ENCODE measurements at regions not wholly inside any gene's neighbourhood (a gene's known extent, or its start where the extent isn't known, plus 50 kb on each side); places are given as distances from the start of the nearest gene placed in this dataset.
"Not testable (repeated sequence)": the region's sequence is repeated elsewhere in the genome, so short reads cannot be mapped to it uniquely, and the experiment has no call there.

GRCh38 chr13:103883164-103883563, 816.9 kb upstream of the SLC10A2 start:
- H3K27ac Mint-ChIP-seq = peak overlapping the region; percentile 84; the same call in 1 of the 2 replicates
- peaks cover 3% of the 10 kb centered on the region for H3K27me3 Mint-ChIP-seq (ENCODE audit: insufficient read depth, low read depth, poor library complexity)
- no peaks in the 10 kb centered on the region for H3K36me3 Mint-ChIP-seq (ENCODE audit: low read depth)
- Histone ChIP-seq H3F3A (replicated peaks; ENCODE audit: low read depth) (no peaks in the 10 kb centered on the region), H3K9me2 (ENCODE audit: insufficient read depth) (no peaks in the 10 kb centered on the region), H4K20me1 (replicated peaks; ENCODE audit: insufficient read depth) (no peaks in the 10 kb centered on the region), H3K4me2 (no peak overlapping the region), H3K36me3 (ENCODE audit: insufficient read depth) (no peaks in the 10 kb centered on the region), H2AFZ (no peak overlapping the region), H3K79me2 (replicated peaks; ENCODE audit: insufficient read depth) (no peaks in the 10 kb centered on the region), H3K27ac (ENCODE audit: low read depth) (no peak overlapping the region), H3K4me3 (no peak overlapping the region), H3K4me1 (ENCODE audit: insufficient read depth) (no peaks in the 10 kb centered on the region), H3K27me3 (ENCODE audit: insufficient read depth) (no peaks in the 10 kb centered on the region)
- H3K4me1 Mint-ChIP-seq = no peaks in the 10 kb centered on the region; the same call in 2 of the 3 replicates
- no peak overlapping the region for H3K4me3 Mint-ChIP-seq
- ATAC-seq (peak; percentile 100), DNase-seq (ENCODE audit: low spot score) (peak; percentile 84)
- H3K9me3 Mint-ChIP-seq = no peaks in the 10 kb centered on the region
- TF ChIP-seq CREB1 (CRISPR knock-in tag; IDR thresholded peaks at IDR 0.05; ENCODE audit: low read depth) = no peak
- TF ChIP-seq, protein P1, sequence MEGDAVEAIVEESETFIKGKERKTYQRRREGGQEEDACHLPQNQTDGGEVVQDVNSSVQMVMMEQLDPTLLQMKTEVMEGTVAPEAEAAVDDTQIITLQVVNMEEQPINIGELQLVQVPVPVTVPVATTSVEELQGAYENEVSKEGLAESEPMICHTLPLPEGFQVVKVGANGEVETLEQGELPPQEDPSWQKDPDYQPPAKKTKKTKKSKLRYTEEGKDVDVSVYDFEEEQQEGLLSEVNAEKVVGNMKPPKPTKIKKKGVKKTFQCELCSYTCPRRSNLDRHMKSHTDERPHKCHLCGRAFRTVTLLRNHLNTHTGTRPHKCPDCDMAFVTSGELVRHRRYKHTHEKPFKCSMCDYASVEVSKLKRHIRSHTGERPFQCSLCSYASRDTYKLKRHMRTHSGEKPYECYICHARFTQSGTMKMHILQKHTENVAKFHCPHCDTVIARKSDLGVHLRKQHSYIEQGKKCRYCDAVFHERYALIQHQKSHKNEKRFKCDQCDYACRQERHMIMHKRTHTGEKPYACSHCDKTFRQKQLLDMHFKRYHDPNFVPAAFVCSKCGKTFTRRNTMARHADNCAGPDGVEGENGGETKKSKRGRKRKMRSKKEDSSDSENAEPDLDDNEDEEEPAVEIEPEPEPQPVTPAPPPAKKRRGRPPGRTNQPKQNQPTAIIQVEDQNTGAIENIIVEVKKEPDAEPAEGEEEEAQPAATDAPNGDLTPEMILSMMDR (conservative IDR thresholded peaks at IDR 0.05; ENCODE audit: low read depth in 2 of 2) = peak; percentile 68 to 93

GRCh38 chr13:103880146-103880545, 813.9 kb upstream of the SLC10A2 start:
- H3K36me3 ChIP-seq (ENCODE audit: insufficient read depth); H4K20me1 ChIP-seq (replicated peaks; ENCODE audit: insufficient read depth); H3K27me3 ChIP-seq (ENCODE audit: insufficient read depth); H3K36me3 Mint-ChIP-seq (ENCODE audit: low read depth); H3K27me3 Mint-ChIP-seq (ENCODE audit: insufficient read depth, low read depth, poor library complexity); H3K79me2 ChIP-seq (replicated peaks; ENCODE audit: insufficient read depth); H3K9me2 ChIP-seq (ENCODE audit: insufficient read depth); ATAC-seq; H3K4me2 ChIP-seq; H3K27ac Mint-ChIP-seq; H3F3A ChIP-seq (replicated peaks; ENCODE audit: low read depth); H3K27ac ChIP-seq (ENCODE audit: low read depth); H3K4me1 Mint-ChIP-seq; H3K9me3 Mint-ChIP-seq; H3K4me3 Mint-ChIP-seq; H3K4me1 ChIP-seq (ENCODE audit: insufficient read depth); H3K4me3 ChIP-seq; H2AFZ ChIP-seq; DNase-seq (ENCODE audit: low spot score): not testable (repeated sequence)

- ATAC-seq (no peak), DNase-seq (ENCODE audit: low spot score) (no peak)
- Histone ChIP-seq H4K20me1 (replicated peaks; ENCODE audit: insufficient read depth) (no peaks in the 10 kb centered on the region), H3K36me3 (ENCODE audit: insufficient read depth) (no peaks in the 10 kb centered on the region), H3F3A (replicated peaks; ENCODE audit: low read depth) (no peaks in the 10 kb centered on the region), H3K4me2 (no peak overlapping the region), H2AFZ (no peak overlapping the region), H3K9me2 (ENCODE audit: insufficient read depth) (no peaks in the 10 kb centered on the region), H3K4me3 (no peak overlapping the region), H3K4me1 (ENCODE audit: insufficient read depth) (no peaks in the 10 kb centered on the region), H3K27me3 (ENCODE audit: insufficient read depth) (no peaks in the 10 kb centered on the region), H3K27ac (ENCODE audit: low read depth) (no peak overlapping the region), H3K79me2 (replicated peaks; ENCODE audit: insufficient read depth) (no peaks in the 10 kb centered on the region)
- Mint-ChIP-seq H3K36me3 (ENCODE audit: low read depth) (no peaks in the 10 kb centered on the region), H3K27ac (no peak overlapping the region), H3K9me3 (no peaks in the 10 kb centered on the region), H3K27me3 (ENCODE audit: insufficient read depth, low read depth, poor library complexity) (peaks cover 3% of the 10 kb centered on the region), H3K4me1 (no peaks in the 10 kb centered on the region; the same call in 2 of the 3 replicates), H3K4me3 (no peak overlapping the region)
- no peak for TF ChIP-seq ZNF331 (CRISPR knock-in tag; IDR thresholded peaks at IDR 0.05; ENCODE audit: low read depth)
- TF ChIP-seq ZNF114 (CRISPR knock-in tag; IDR thresholded peaks at IDR 0.05) = no peak
- TF ChIP-seq EZH2phosphoT487 (IDR thresholded peaks at IDR 0.05; ENCODE audit: unreplicated experiment) = no peak
- TF ChIP-seq CREB1 (CRISPR knock-in tag; IDR thresholded peaks at IDR 0.05; ENCODE audit: low read depth) = no peak
- no peak for TF ChIP-seq ETS1 (IDR thresholded peaks at IDR 0.05)
- TF ChIP-seq, protein P2, sequence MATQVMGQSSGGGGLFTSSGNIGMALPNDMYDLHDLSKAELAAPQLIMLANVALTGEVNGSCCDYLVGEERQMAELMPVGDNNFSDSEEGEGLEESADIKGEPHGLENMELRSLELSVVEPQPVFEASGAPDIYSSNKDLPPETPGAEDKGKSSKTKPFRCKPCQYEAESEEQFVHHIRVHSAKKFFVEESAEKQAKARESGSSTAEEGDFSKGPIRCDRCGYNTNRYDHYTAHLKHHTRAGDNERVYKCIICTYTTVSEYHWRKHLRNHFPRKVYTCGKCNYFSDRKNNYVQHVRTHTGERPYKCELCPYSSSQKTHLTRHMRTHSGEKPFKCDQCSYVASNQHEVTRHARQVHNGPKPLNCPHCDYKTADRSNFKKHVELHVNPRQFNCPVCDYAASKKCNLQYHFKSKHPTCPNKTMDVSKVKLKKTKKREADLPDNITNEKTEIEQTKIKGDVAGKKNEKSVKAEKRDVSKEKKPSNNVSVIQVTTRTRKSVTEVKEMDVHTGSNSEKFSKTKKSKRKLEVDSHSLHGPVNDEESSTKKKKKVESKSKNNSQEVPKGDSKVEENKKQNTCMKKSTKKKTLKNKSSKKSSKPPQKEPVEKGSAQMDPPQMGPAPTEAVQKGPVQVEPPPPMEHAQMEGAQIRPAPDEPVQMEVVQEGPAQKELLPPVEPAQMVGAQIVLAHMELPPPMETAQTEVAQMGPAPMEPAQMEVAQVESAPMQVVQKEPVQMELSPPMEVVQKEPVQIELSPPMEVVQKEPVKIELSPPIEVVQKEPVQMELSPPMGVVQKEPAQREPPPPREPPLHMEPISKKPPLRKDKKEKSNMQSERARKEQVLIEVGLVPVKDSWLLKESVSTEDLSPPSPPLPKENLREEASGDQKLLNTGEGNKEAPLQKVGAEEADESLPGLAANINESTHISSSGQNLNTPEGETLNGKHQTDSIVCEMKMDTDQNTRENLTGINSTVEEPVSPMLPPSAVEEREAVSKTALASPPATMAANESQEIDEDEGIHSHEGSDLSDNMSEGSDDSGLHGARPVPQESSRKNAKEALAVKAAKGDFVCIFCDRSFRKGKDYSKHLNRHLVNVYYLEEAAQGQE (IDR thresholded peaks at IDR 0.05; ENCODE audit: unreplicated experiment) = no peak
Observed at GRCh38 chr13:103878891-103879605, 812.8 kb upstream of the SLC10A2 start.

All from GM23338 (cell line).